ES-I3 (cell line): ENCODE measurements at regions not wholly inside any gene's neighbourhood (a gene's known extent, or its start where the extent isn't known, plus 50 kb on each side); places are given as distances from the start of the nearest gene placed in this dataset.

Source experiments
- H3K36me3 ChIP-seq: 2 replicates; pipeline ENCODE4 v1.6.1; 2013; ENCODE audit warnings: mild to moderate bottlenecking, low read length, control low read depth, moderate library complexity; ENCODE audit not compliant: insufficient read depth
- H3K4me1 ChIP-seq: 2 replicates; pipeline ENCODE4 v1.6.1; 2013; ENCODE audit warnings: mild to moderate bottlenecking, control low read depth, low read length; ENCODE audit not compliant: insufficient read depth
- H3K9ac ChIP-seq: 2 replicates; pipeline ENCODE4 v1.6.1; 2013; ENCODE audit warnings: low read depth, mild to moderate bottlenecking, low read length, moderate library complexity
- H3K9me3 ChIP-seq: 2 replicates; pipeline ENCODE4 v1.6.1; 2013; ENCODE audit warnings: mild to moderate bottlenecking, low read length, moderate library complexity; ENCODE audit not compliant: control insufficient read depth, insufficient read depth

DNA sequence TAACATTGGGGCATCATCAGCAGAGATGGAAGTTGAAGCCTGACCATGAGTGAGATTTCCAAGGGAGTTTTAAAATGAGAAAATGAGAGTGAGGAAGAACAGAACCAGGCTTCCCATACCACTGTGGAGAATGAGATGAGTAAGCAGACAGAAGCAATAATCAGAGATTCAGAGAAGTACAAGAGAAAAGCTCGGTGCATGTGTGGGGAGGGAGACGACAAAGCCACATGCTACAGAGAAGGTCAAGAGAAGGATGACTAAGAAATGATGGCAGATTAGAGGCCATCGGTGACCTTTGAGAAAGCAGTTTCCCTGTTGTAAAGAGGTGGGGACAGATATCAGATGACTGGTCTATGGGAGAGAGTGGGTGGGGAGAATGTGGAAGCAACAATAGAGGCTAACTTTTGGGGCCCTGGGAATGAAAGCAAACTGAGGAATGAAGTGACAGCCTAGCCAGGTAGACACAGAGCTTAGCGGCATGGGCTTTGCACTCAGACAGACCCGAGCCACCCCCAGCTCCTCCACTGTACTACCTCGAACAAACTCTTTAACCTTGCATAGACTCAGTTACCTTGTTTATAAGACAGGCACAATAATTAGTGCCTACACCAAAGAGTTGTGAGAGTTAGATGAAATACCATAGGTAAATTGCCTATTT is 207.7 kb downstream of the PIK3R1 start:
- H3K9ac ChIP-seq: no peak overlapping the region

GRCh38 chr5:68424799-68425537 is 209.4 kb downstream of the PIK3R1 start:
- Histone ChIP-seq H3K9me3 (no peaks in the 10 kb centered on the region), H3K36me3 (no peaks in the 10 kb centered on the region), H3K9ac (no peak overlapping the region), H3K4me1 (no peaks in the 10 kb centered on the region; the same call in 1 of the 2 replicates)

More for the DNA sequence above, 207.7 kb downstream of the PIK3R1 start:
- Histone ChIP-seq H3K36me3 (no peaks in the 10 kb centered on the region), H3K9me3 (no peaks in the 10 kb centered on the region), H3K4me1 (no peaks in the 10 kb centered on the region; the same call in 1 of the 2 replicates)

- Histone ChIP-seq H3K9me3 (no peaks in the 10 kb centered on the region), H3K9ac (no peak overlapping the region), H3K4me1 (no peaks in the 10 kb centered on the region), H3K36me3 (no peaks in the 10 kb centered on the region)
Observed at GRCh38 chr5:68426586-68426985, 211.0 kb downstream of the PIK3R1 start.

DNA sequence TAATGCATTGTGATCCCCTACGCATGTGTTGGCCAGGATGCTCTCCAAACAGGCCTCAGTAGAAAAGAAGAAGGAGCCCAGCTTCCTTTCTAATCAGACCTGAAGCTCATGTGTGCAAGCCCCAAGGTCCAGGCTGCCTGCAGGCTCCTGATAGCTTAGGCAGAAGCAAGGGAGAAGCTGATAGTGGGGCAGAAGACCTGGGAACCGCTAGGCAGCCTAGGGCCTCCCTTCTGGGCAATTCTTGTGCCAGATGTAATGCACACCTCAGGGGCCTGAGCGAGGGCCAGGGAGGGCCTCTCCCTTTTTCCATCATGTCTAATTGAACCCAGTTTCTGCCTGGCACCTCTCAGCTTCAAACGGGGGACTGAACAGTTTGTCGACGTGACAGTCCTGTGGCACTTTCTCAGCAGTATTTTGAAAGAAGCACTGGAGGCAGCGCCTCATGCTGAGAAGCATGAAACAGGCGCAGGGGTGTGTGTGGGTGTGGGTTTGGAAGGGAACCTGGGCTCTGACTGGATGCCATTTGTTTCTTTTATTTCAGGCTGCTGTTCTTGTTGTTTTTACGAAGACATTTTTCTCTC is 212.8 kb downstream of the PIK3R1 start:
- no peaks in the 10 kb centered on the region for H3K4me1 ChIP-seq
- no peaks in the 10 kb centered on the region for H3K36me3 ChIP-seq
- no peak overlapping the region for H3K9ac ChIP-seq
- H3K9me3 ChIP-seq: no peaks in the 10 kb centered on the region

GRCh38 chr5:68429510-68429909 is 214.0 kb downstream of the PIK3R1 start:
- Histone ChIP-seq H3K9me3 (no peaks in the 10 kb centered on the region), H3K4me1 (peaks cover 1% of the 10 kb centered on the region; the same call in 1 of the 2 replicates), H3K9ac (no peak overlapping the region), H3K36me3 (no peaks in the 10 kb centered on the region)

DNA sequence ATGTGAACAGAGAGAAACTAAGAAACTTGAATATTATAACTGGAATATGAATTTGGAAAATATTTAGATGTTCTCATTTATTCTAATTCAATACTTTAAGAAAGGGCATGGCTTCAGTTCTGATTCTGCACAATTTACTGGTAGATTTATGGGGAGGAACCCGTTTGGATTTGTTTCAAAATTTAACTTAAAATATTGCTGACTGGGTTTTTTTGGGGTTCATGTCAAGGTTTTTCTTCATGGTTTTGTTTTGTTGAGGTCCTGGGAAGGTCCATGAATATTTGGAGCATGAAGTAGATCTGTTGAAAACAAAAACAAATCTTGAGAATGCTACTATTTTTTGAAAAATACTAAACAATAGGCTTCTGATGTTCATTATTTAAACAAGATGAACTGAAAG is 214.7 kb downstream of the PIK3R1 start:
- Histone ChIP-seq H3K9me3 (no peaks in the 10 kb centered on the region), H3K36me3 (no peaks in the 10 kb centered on the region), H3K9ac (no peak overlapping the region), H3K4me1 (peaks cover 3% of the 10 kb centered on the region; the same call in 1 of the 2 replicates)

DNA sequence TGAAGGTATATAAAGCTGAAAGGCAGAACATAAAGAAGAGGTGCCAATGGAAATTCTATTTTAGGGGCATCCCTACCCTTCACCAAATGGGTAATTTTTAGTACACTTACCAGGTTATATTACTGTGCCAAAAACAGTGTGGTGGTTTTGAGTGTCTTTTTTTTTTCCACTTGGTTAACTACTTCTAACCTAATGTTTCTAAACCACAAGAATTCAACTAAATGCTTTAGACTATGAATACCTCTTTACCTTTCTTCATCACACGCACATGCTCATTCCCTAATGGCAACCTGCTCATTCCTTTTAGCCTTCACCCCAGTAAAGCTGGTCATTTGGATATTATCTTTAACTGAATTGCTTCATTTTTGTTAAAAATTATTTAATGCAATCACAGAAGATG is 215.6 kb downstream of the PIK3R1 start:
- no peaks in the 10 kb centered on the region for H3K36me3 ChIP-seq
- H3K9me3 ChIP-seq: no peaks in the 10 kb centered on the region
- H3K4me1 ChIP-seq: peaks cover 3% of the 10 kb centered on the region; the same call in 1 of the 2 replicates
- H3K9ac ChIP-seq: no peak overlapping the region

GRCh38 chr5:68431601-68432337 is 216.2 kb downstream of the PIK3R1 start:
- Histone ChIP-seq H3K36me3 (no peaks in the 10 kb centered on the region), H3K4me1 (peaks cover 3% of the 10 kb centered on the region; the same call in 1 of the 2 replicates), H3K9ac (no peak overlapping the region), H3K9me3 (no peaks in the 10 kb centered on the region)

DNA sequence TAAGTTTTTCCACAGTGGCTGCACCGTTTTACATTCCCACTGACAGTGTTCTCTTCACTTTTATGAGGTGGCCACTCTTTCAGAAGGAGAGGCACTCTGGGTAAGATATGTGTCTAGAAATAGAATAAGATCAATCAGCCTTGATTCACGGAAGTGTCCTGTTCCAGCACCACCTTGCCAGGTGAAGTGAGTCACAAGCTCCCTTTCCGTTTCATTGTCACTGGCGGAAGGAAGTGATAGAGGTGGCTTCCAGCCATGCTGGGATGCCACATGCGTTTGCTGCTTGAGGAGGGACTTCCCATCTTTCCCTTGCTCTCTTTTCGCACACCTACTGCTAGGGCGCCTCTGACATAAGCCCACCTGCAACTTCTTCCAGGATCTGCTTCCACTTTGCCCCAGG is 217.1 kb downstream of the PIK3R1 start:
- Histone ChIP-seq H3K36me3 (no peaks in the 10 kb centered on the region), H3K9ac (no peak overlapping the region), H3K9me3 (no peaks in the 10 kb centered on the region), H3K4me1 (peaks cover 3% of the 10 kb centered on the region; the same call in 1 of the 2 replicates)

- peaks cover 3% of the 10 kb centered on the region; the same call in 1 of the 2 replicates for H3K4me1 ChIP-seq
- H3K36me3 ChIP-seq: no peaks in the 10 kb centered on the region
- no peaks in the 10 kb centered on the region for H3K9me3 ChIP-seq
- no peak overlapping the region for H3K9ac ChIP-seq
Observed at GRCh38 chr5:68433526-68433922, 218.0 kb downstream of the PIK3R1 start.

DNA sequence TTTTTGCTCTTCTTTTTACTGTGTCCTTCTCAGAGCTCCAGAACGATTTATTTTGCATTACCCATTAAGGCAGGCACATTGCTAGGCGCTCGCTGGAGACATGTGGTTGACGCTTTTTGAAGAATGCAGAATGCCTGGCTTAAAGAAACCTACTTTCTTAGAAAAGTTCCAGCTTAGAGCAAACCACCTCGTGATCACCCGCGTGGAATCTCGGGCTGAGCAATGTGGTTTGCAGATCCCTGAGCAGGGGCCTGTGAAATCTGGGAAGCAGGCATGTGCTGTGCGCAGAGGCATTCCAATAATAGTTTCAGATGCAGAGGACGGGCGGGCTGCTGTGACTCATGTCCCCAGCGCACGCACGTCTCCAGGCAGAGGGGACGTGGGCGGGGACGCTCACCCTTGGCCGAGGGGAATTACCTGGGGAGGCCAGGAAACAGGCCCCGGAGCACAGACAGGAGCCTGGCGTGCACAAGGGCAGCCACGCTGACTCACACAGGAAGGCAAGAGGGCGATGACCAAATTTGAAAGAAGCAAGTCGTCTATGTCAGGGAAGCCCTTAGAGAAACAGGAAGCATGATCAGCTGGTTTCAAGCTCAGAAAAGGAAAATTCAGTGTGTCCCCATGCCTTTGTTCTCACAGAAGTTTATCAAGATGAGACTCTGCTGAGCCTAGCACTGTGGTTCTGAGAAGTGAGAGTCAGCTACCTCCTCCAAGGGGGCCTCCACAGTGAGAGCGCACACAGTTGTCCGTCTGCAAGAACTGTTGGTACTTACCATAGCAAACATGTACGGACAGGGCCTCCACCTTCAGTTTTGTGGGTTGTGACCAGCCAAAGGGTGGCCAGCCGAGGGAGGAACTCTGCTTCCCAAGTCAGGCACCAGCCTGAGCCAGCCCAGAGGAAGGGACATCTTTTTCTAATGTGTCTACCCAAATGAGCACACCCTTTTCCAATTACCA is 218.6 kb downstream of the PIK3R1 start:
- H3K9me3 ChIP-seq: no peaks in the 10 kb centered on the region
- no peak overlapping the region for H3K9ac ChIP-seq
- H3K4me1 ChIP-seq: peaks cover 3% of the 10 kb centered on the region; the same call in 1 of the 2 replicates
- H3K36me3 ChIP-seq: no peaks in the 10 kb centered on the region

DNA sequence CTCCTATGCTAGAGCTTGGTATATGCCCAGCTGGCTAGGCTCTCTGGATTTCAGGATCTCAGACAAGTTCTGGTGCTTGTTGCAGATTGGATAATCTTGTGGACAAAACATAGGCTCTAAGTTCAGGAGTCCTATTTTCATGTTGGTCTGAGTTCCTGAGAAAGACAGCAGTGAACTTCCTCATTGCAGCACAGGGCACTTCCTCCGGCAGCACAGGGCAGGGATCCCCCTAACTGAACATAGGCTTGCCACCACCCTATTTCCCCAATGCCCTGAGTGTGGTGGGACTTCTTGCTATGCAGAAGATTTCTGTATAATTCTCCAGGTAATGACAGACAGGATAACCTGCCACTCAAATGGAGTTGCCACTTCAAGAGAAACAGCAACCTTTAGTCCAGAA is 220.1 kb downstream of the PIK3R1 start:
- Histone ChIP-seq H3K36me3 (no peaks in the 10 kb centered on the region), H3K9ac (no peak overlapping the region), H3K4me1 (peaks cover 3% of the 10 kb centered on the region; the same call in 1 of the 2 replicates), H3K9me3 (no peaks in the 10 kb centered on the region)

DNA sequence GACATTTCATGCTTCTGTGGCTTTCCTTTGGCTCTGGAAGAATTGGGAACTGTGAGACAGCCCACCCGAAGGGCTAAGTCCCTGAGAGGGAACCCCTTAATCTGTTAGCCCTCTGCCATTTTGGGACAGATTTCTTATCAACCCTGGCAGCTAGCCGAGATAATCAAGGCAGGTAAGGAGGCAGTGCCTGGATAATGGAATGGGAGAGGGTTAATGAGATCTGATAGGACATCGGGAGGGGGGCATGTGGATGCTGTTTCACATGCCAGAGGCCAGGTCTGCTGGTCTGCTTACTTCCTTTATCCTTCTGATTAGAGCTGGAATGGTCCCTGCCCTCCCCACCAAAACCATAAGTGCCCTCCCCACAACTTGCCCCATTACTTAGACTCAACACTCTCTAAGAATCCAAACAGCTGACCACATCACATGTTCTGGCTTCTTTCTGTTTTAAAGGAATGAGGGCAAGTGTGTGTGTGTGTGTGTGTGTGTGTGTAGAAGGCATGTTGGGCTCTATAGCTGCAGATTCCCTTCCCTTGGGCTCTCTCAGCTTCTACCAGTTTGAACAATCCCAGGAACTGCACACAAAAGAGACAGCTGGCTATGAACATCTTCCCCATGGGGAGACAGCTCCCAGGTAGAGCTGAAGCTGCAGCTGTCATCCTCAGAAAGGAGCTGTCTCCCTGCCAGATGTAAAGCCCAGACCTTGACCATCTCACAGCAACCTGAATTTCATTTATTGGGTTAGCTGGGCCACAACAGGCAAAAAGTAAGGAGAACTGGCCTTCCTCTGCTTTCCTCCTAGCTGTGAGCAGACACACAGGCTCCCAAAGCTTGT is 221.3 kb downstream of the PIK3R1 start:
- Histone ChIP-seq H3K36me3 (no peaks in the 10 kb centered on the region), H3K9ac (no peak overlapping the region), H3K9me3 (no peaks in the 10 kb centered on the region), H3K4me1 (peaks cover 3% of the 10 kb centered on the region; the same call in 1 of the 2 replicates)
